Upper lobe of left lung (tissue), 6 donors: ENCODE measurements at regions not wholly inside any gene's neighbourhood (a gene's known extent, or its start where the extent isn't known, plus 50 kb on each side); places are given as distances from the start of the nearest gene placed in this dataset.
"Not testable (repeated sequence)": the region's sequence is repeated elsewhere in the genome, so short reads cannot be mapped to it uniquely, and the experiment has no call there.

Experiments used
- ATAC-seq, 2 donors: fragments of 200-7000 bp; cut with Tn5 transposase; one replicate each; pipeline ENCODE4 v1.9.1; 2022; ENCODE audit warnings: mild to moderate bottlenecking in 2 of 2, moderate library complexity in 2 of 2; ENCODE audit not compliant: low FRiP score in 2 of 2
- DNase-seq, 2 donors: peaks; one replicate each; pipeline ENCODE4 v3.0.0-alpha.2; 2019 to 2020
- H3K27ac ChIP-seq, 4 donors: fragments of 200-600 bp; sonication (generic); one replicate each; pipeline ENCODE4 v1.5.1; 2016 to 2019
- H3K27me3 ChIP-seq, 4 donors: fragments of 200-600 bp; sonication (generic); one replicate each; pipeline ENCODE4 v1.5.1; 2017 to 2019
- H3K36me3 ChIP-seq, 4 donors: fragments of 200-600 bp; sonication (generic); one replicate each; pipeline ENCODE4 v1.5.1; 2016 to 2019
- H3K4me1 ChIP-seq, 4 donors: fragments of 200-600 bp; sonication (generic); one replicate each; pipeline ENCODE4 v1.5.1; 2018 to 2019
- H3K4me3 ChIP-seq, 4 donors: fragments of 200-600 bp; sonication (generic); one replicate each; pipeline ENCODE4 v1.5.1; 2017 to 2019; ENCODE audit warnings: mild to moderate bottlenecking in 2 of 4, moderate library complexity in 1 of 4
- H3K9me3 ChIP-seq, 4 donors: fragments of 200-600 bp; sonication (generic); one replicate each; pipeline ENCODE4 v1.5.1; 2018 to 2019
- EP300 ChIP-seq, 4 donors: sonication (generic); formaldehyde crosslinking; IDR thresholded peaks; one replicate each; pipeline ENCODE4 v1.5.1; 2017; ENCODE audit warnings: antibody characterized with exemption in 4 of 4, control low read depth in 2 of 4
- POLR2A ChIP-seq, 4 donors: fragments of 450-650 bp; IDR thresholded peaks; one replicate each; pipeline ENCODE4 v1.5.1; 2016 to 2017; ENCODE audit warnings: antibody characterized with exemption in 4 of 4, mild to moderate bottlenecking in 2 of 4
- POLR2AphosphoS5 ChIP-seq, 2 donors: sonication (generic); formaldehyde crosslinking; IDR thresholded peaks; one replicate each; pipeline ENCODE4 v1.5.1; 2017; ENCODE audit warnings: antibody characterized with exemption in 2 of 2
- WGBS, 2 donors: methylation state at CpG; one replicate each; pipeline ENCODE4 v1.1.5; 2017 to 2018; 5-methylcytosine and 5-hydroxymethylcytosine counted together
- small RNA-seq, 4 donors: library from RNA; depleted of rRNA; stranded (forward); fragments of <200 nt; gene quantifications; one replicate each; pipeline ENCODE3, GENCODE V24; 2016
- TF ChIP-seq, protein P1 (sequence below), 6 experiments: fragments of 450-650 bp in 4 of 6; fragments of 200-600 bp in 2 of 6; sonication (generic) in 2 of 6; IDR thresholded peaks; one replicate each; pipeline ENCODE4 v1.5.1; 2016 to 2019; ENCODE audit warnings: antibody characterized with exemption in 6 of 6
- donor health status: DM: no; HTN: no; CAD: no; lungs with moderate emphysema.
- donor health status: DM: no; HTN: yes; CAD: no; lungs with severe emphysema.

DNA sequence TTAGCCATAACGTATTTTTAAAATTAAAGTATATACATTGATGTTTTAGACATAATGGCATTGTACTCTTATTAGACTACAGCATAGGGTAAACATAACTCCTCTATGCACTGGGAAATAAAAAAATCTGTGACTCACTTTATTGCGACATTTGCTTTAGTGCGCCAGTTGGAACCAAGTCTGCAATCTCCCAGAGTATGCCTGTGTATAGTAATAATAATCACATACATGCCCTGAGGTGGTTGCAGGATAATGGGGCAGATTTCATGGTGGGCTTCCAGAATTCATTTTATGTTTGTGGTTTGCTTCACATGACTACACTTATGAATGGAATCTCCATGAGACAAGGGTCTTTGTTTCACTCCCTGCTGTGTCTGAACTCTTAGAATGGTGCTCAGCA is 66.9 kb upstream of the N4BP1 start:
- Histone ChIP-seq H3K4me1 (no peaks in the 10 kb centered on the region), H3K36me3 (no peaks in the 10 kb centered on the region), H3K9me3 (peaks cover 0 to 6% (median 0%) of the 10 kb centered on the region in 4 donors), H3K27ac (no peak overlapping the region), H3K27me3 (no peaks in the 10 kb centered on the region), H3K4me3 (no peak overlapping the region)
- ATAC-seq: no peak
- no peak for DNase-seq
- TF ChIP-seq, protein P1, sequence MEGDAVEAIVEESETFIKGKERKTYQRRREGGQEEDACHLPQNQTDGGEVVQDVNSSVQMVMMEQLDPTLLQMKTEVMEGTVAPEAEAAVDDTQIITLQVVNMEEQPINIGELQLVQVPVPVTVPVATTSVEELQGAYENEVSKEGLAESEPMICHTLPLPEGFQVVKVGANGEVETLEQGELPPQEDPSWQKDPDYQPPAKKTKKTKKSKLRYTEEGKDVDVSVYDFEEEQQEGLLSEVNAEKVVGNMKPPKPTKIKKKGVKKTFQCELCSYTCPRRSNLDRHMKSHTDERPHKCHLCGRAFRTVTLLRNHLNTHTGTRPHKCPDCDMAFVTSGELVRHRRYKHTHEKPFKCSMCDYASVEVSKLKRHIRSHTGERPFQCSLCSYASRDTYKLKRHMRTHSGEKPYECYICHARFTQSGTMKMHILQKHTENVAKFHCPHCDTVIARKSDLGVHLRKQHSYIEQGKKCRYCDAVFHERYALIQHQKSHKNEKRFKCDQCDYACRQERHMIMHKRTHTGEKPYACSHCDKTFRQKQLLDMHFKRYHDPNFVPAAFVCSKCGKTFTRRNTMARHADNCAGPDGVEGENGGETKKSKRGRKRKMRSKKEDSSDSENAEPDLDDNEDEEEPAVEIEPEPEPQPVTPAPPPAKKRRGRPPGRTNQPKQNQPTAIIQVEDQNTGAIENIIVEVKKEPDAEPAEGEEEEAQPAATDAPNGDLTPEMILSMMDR (IDR thresholded peaks at IDR 0.05): no peak
- 95 to 96% methylated on average over 3 of the region's 3 CpGs for WGBS, 2 donors

DNA sequence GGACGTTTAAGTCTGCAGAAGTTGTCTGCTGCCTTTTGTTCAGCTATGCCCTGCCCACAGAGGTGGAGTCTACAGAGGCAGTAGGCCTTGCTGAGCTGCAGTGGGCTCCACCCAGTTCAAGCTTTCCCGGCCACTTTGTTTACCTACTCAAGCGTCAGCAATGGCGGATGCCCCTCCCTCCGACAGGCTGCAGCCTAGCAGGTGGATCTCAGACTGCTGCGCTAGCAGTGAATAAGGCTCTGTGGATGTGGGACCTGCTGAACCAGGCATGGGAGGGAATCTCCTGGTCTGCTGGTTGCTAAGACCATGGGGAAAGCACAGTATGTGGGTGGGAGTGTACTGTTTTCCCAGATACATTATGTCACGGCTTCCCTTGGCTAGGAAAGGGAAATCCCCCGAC is 58.2 kb upstream of the N4BP1 start:
- H3K4me3 ChIP-seq, H3K27ac ChIP-seq, H3K4me1 ChIP-seq, H3K36me3 ChIP-seq, DNase-seq, H3K9me3 ChIP-seq, ATAC-seq, H3K27me3 ChIP-seq: not testable (repeated sequence)
- 58 to 83% methylated on average over 3 to 8 of the region's 8 CpGs for WGBS, 2 donors

DNA sequence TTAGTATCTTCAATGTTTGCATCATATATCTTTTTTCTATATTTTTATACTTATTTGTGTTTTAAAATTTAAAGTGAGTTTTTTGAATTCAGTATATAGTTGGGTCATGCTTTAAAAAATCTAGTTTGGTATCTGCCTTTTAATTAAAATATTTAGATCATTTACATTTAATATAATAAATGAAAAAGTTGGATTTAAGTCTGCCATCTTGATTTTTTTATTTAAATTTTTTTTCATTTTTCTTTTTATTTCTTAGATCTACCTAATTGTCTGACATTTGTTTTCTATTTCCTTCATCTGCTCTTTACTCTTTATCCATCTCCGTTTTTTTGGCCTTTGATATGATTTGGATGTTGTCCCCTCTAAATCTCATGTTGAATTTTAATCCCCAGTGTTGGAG is 50.0 kb upstream of the N4BP1 start:
- H3K9me3 ChIP-seq: peaks cover 15 to 28% (median 21%) of the 10 kb centered on the region in 4 donors
- 59 to 84% methylated on average over 1 of the region's 1 CpG for WGBS, 2 donors
- DNase-seq (no peak), ATAC-seq (no peak)
- no peak overlapping the region for H3K4me3 ChIP-seq
- H3K36me3 ChIP-seq: no peaks in the 10 kb centered on the region
- TF ChIP-seq, protein P1 (IDR thresholded peaks at IDR 0.05): no peak
- TF ChIP-seq POLR2A (IDR thresholded peaks at IDR 0.05) (no peak), POLR2AphosphoS5 (IDR thresholded peaks at IDR 0.05) (no peak), EP300 (IDR thresholded peaks at IDR 0.05) (no peak)
- no peak overlapping the region for H3K27ac ChIP-seq
- no peaks in the 10 kb centered on the region for H3K4me1 ChIP-seq
- H3K27me3 ChIP-seq: no peaks in the 10 kb centered on the region

Small RNA genes lying in the stretch of these regions (small RNA-seq; reads per million reads assigned to genes)
- 0 reads per million in 4 donors for gene AC023827.1
- gene MTND4LP25: 0 reads per million in 4 donors
- gene RNU6-257P: 0 reads per million in 4 donors
